Stomach (tissue), 8 donors: ENCODE measurements at regions not wholly inside any gene's neighbourhood (a gene's known extent, or its start where the extent isn't known, plus 50 kb on each side); places are given as distances from the start of the nearest gene placed in this dataset.

Experiments
- DNase-seq, 2 donors: peaks; one replicate each; pipeline versions ENCODE4 v3.0.0 to v3.0.0-alpha.2; 2013 to 2019
- H3K27ac ChIP-seq, 5 donors: fragments of 200-600 bp in 4 of 5; sonication (generic) in 4 of 5; one replicate each; pipeline ENCODE4 v1.5.1; 2013 to 2019; ENCODE audit warnings: mild to moderate bottlenecking in 1 of 5, moderate library complexity in 1 of 5
- H3K27me3 ChIP-seq, 3 donors: fragments of 200-600 bp; sonication (generic); one replicate each; pipeline ENCODE4 v1.5.1; 2017 to 2019; ENCODE audit warnings: mixed run types in 1 of 3
- H3K36me3 ChIP-seq, 4 donors: fragments of 200-600 bp; sonication (generic); 1 replicate in 3 of 4; 2 replicates in 1 of 4; pipeline ENCODE4 v1.5.1; 2016 to 2019
- H3K4me1 ChIP-seq, 4 donors: fragments of 200-600 bp; sonication (generic); one replicate each; pipeline ENCODE4 v1.5.1; 2016 to 2019
- H3K4me3 ChIP-seq, 4 donors: fragments of 200-600 bp; sonication (generic) in 3 of 4; one replicate each; pipeline ENCODE4 v1.5.1; 2016 to 2019; ENCODE audit warnings: mild to moderate bottlenecking in 1 of 4
- H3K9me3 ChIP-seq, 4 donors: fragments of 200-600 bp; sonication (generic); one replicate each; pipeline ENCODE4 v1.5.1; 2016 to 2019
- CTCF ChIP-seq, 7 experiments: fragments of 450-650 bp in 4 of 7; fragments of 200-600 bp in 3 of 7; sonication (generic) in 3 of 7; IDR thresholded peaks; one replicate each; pipeline ENCODE4 v1.5.1; 2016 to 2019; ENCODE audit warnings: antibody characterized with exemption in 7 of 7, control low read depth in 2 of 7, mild to moderate bottlenecking in 1 of 7
- EP300 ChIP-seq: sonication (generic); formaldehyde crosslinking; IDR thresholded peaks from one replicate; pipeline ENCODE4 v1.6.1; 2017; ENCODE audit warnings: antibody characterized with exemption
- POLR2A ChIP-seq, 4 donors: fragments of 450-650 bp; IDR thresholded peaks; one replicate each; pipeline ENCODE4 v1.6.1; 2016; ENCODE audit warnings: antibody characterized with exemption in 4 of 4, control low read depth in 2 of 4, mild to moderate bottlenecking in 1 of 4, moderate library complexity in 1 of 4
- POLR2AphosphoS5 ChIP-seq, 3 donors: sonication (generic); formaldehyde crosslinking; IDR thresholded peaks; one replicate each; pipeline ENCODE4 v1.6.1; 2016; ENCODE audit warnings: antibody characterized with exemption in 3 of 3
- WGBS, 5 donors: extraction: QIAGEN DNeasy Blood & Tissue Kit in 3 of 5; methylation state at CpG; one replicate each; pipeline versions ENCODE4 v1.1.5 to v1.1.7; 2013 to 2018; 5-methylcytosine and 5-hydroxymethylcytosine counted together
- intact Hi-C: fragments of 100-400 bp; cut with DNase I; formaldehyde crosslinking; loops from one replicate; pipeline ENCODE4 v1.15.1; 2023; ENCODE audit warnings: low total_unique reads
- donor health status: healthy with polysubstance abuse.
- donor health status: Bipolar disorder and iron deficiency.
- donor health status: healthy.

GRCh38 chr13:74836628-74837027 is 645.3 kb downstream of the TBC1D4 start:
- H3K27me3 ChIP-seq: no peaks in the 10 kb centered on the region
- intact Hi-C loops: no loop called here
- no peaks in the 10 kb centered on the region for H3K4me1 ChIP-seq
- no peaks in the 10 kb centered on the region for H3K9me3 ChIP-seq
- H3K36me3 ChIP-seq: no peaks in the 10 kb centered on the region
- no peak for DNase-seq
- 94 to 100% (median 96%) methylated on average over 1 of the region's 1 CpG for WGBS, 5 donors
- H3K27ac ChIP-seq: no peak overlapping the region
- no peak overlapping the region for H3K4me3 ChIP-seq
- no peak for TF ChIP-seq POLR2AphosphoS5 (IDR thresholded peaks at IDR 0.05)
- no peak for TF ChIP-seq EP300
- no peak for TF ChIP-seq POLR2A (IDR thresholded peaks at IDR 0.05)
- TF ChIP-seq CTCF (IDR thresholded peaks at IDR 0.05): no peak

GRCh38 chr13:74835579-74835978 is 646.4 kb downstream of the TBC1D4 start:
- intact Hi-C loops: no loop called here
- no peaks in the 10 kb centered on the region for H3K4me1 ChIP-seq
- H3K9me3 ChIP-seq: no peaks in the 10 kb centered on the region
- no peak overlapping the region for H3K27ac ChIP-seq
- no peaks in the 10 kb centered on the region for H3K27me3 ChIP-seq
- WGBS, 5 donors: 51 to 65% (median 60%) methylated on average over 1 of the region's 1 CpG
- DNase-seq: no peak
- no peak for TF ChIP-seq POLR2A (IDR thresholded peaks at IDR 0.05)
- no peak for TF ChIP-seq EP300
- TF ChIP-seq CTCF (IDR thresholded peaks at IDR 0.05): no peak
- no peak for TF ChIP-seq POLR2AphosphoS5 (IDR thresholded peaks at IDR 0.05)
- no peak overlapping the region for H3K4me3 ChIP-seq
- no peaks in the 10 kb centered on the region for H3K36me3 ChIP-seq

- intact Hi-C loops: no loop called here
These were observed 656.1 kb downstream of the TBC1D4 start for GRCh38 chr13:74825938-74826246.

GRCh38 chr13:74825152-74825937 is 656.6 kb downstream of the TBC1D4 start:
- no peaks in the 10 kb centered on the region for H3K36me3 ChIP-seq
- no peaks in the 10 kb centered on the region for H3K27me3 ChIP-seq
- H3K4me3 ChIP-seq: no peak overlapping the region
- no peaks in the 10 kb centered on the region for H3K9me3 ChIP-seq
- H3K4me1 ChIP-seq: no peaks in the 10 kb centered on the region
- H3K27ac ChIP-seq: no peak overlapping the region
- TF ChIP-seq EP300 (no peak), POLR2A (IDR thresholded peaks at IDR 0.05) (no peak), POLR2AphosphoS5 (IDR thresholded peaks at IDR 0.05) (no peak), CTCF (IDR thresholded peaks at IDR 0.05) (no peak)
- WGBS, 5 donors: 66 to 82% (median 79%) methylated on average over 2 of the region's 2 CpGs
- peak in 1 of 2 donors; percentile 22 for DNase-seq
- intact Hi-C loops: no loop called here

More at GRCh38 chr13:74825938-74826246, 656.1 kb downstream of the TBC1D4 start:
- H3K9me3 ChIP-seq: no peaks in the 10 kb centered on the region
- no peaks in the 10 kb centered on the region for H3K36me3 ChIP-seq
- H3K4me1 ChIP-seq: no peaks in the 10 kb centered on the region
- no peak for DNase-seq
- TF ChIP-seq POLR2A (IDR thresholded peaks at IDR 0.05): no peak
- no peak for TF ChIP-seq CTCF (IDR thresholded peaks at IDR 0.05)
- no peak for TF ChIP-seq POLR2AphosphoS5 (IDR thresholded peaks at IDR 0.05)
- no peak for TF ChIP-seq EP300
- no peak overlapping the region for H3K27ac ChIP-seq
- no peaks in the 10 kb centered on the region for H3K27me3 ChIP-seq
- no peak overlapping the region for H3K4me3 ChIP-seq
